Osteoblast (primary cell): ENCODE measurements at regions not wholly inside any gene's neighbourhood (a gene's known extent, or its start where the extent isn't known, plus 50 kb on each side); places are given as distances from the start of the nearest gene placed in this dataset.

Source experiments
- DNase-seq: peaks from one replicate; pipeline ENCODE4 v3.0.0; 2011; ENCODE audit warnings: low spot score, mixed read lengths; ENCODE audit not compliant: insufficient read length; ENCODE audit errors: missing footprints
- H2AFZ ChIP-seq: 2 replicates; pipeline ENCODE4 v1.6.0; 2011; ENCODE audit warnings: mild to moderate bottlenecking, low read length
- H3K27ac ChIP-seq: 2 replicates; pipeline ENCODE4 v1.5.1; 2011; ENCODE audit warnings: mild to moderate bottlenecking, low read depth, low read length, moderate library complexity
- H3K27me3 ChIP-seq: 2 replicates; pipeline ENCODE4 v1.6.0; 2012; ENCODE audit warnings: mild to moderate bottlenecking, control low read depth, inconsistent platforms, low read length, moderate library complexity; ENCODE audit not compliant: insufficient read depth
- H3K36me3 ChIP-seq: 2 replicates; pipeline ENCODE4 v1.5.1; 2011; ENCODE audit warnings: mild to moderate bottlenecking, low read length, control low read depth, moderate library complexity; ENCODE audit not compliant: insufficient read depth
- H3K4me1 ChIP-seq: 2 replicates; pipeline ENCODE4 v1.5.1; 2011; ENCODE audit warnings: mild to moderate bottlenecking, low read length, control low read depth, moderate library complexity; ENCODE audit not compliant: insufficient read depth
- H3K4me2 ChIP-seq: 2 replicates; pipeline ENCODE4 v1.6.0; 2011; ENCODE audit warnings: mild to moderate bottlenecking, low read length; ENCODE audit not compliant: insufficient read depth
- H3K4me3 ChIP-seq: fragments of 200-600 bp; sonication (generic); 3 replicates; pipeline ENCODE4 v1.5.1; 2012; ENCODE audit warnings: mild to moderate bottlenecking, low read length, inconsistent platforms; ENCODE audit not compliant: insufficient read depth
- H3K79me2 ChIP-seq: 2 replicates; pipeline ENCODE4 v1.6.0; 2012; ENCODE audit warnings: mild to moderate bottlenecking, low read length, control low read depth, inconsistent platforms; ENCODE audit not compliant: insufficient read depth
- H3K9me3 ChIP-seq: 2 replicates; pipeline ENCODE4 v1.5.1; 2011; ENCODE audit warnings: low read depth, low read length, control low read depth
- H4K20me1 ChIP-seq: 2 replicates; pipeline ENCODE4 v1.6.0; 2012; ENCODE audit warnings: mild to moderate bottlenecking, low read length, control low read depth; ENCODE audit not compliant: insufficient read depth
- CTCF ChIP-seq: IDR thresholded peaks from 2 replicates; pipeline ENCODE4 v1.5.1; 2011; ENCODE audit warnings: mild to moderate bottlenecking, low read depth, low read length, moderate library complexity; ENCODE audit errors: extremely low read depth

- no peaks in the 10 kb centered on the region for H3K4me1 ChIP-seq
- no peak overlapping the region for H3K4me3 ChIP-seq
- H2AFZ ChIP-seq: no peak overlapping the region
- H4K20me1 ChIP-seq: no peaks in the 10 kb centered on the region
- TF ChIP-seq CTCF: no peak
- no peaks in the 10 kb centered on the region for H3K36me3 ChIP-seq
- H3K27me3 ChIP-seq: no peaks in the 10 kb centered on the region
- no peaks in the 10 kb centered on the region for H3K9me3 ChIP-seq
- no peak for DNase-seq
- H3K27ac ChIP-seq: no peak overlapping the region
- H3K79me2 ChIP-seq: no peaks in the 10 kb centered on the region
- H3K4me2 ChIP-seq: no peak overlapping the region
These were observed 517.1 kb downstream of the TMEM232 start for GRCh38 chr5:110209401-110209800.

GRCh38 chr5:110218981-110219380 is 507.5 kb downstream of the TMEM232 start:
- H4K20me1 ChIP-seq: no peaks in the 10 kb centered on the region
- DNase-seq: no peak

GRCh38 chr5:110219769-110220168 is 506.7 kb downstream of the TMEM232 start:
- H4K20me1 ChIP-seq: no peaks in the 10 kb centered on the region
- TF ChIP-seq CTCF: no peak
- DNase-seq: no peak
- no peaks in the 10 kb centered on the region for H3K79me2 ChIP-seq
- no peaks in the 10 kb centered on the region for H3K9me3 ChIP-seq
- no peak overlapping the region for H3K27ac ChIP-seq
- H3K36me3 ChIP-seq: no peaks in the 10 kb centered on the region
- H3K4me1 ChIP-seq: no peaks in the 10 kb centered on the region
- H2AFZ ChIP-seq: no peak overlapping the region
- H3K4me3 ChIP-seq: no peak overlapping the region
- H3K4me2 ChIP-seq: no peak overlapping the region
- H3K27me3 ChIP-seq: no peaks in the 10 kb centered on the region

More at GRCh38 chr5:110218981-110219380, 507.5 kb downstream of the TMEM232 start:
- Histone ChIP-seq H3K4me1 (no peaks in the 10 kb centered on the region), H3K36me3 (no peaks in the 10 kb centered on the region), H3K27me3 (no peaks in the 10 kb centered on the region), H3K27ac (no peak overlapping the region), H3K79me2 (no peaks in the 10 kb centered on the region), H3K9me3 (no peaks in the 10 kb centered on the region), H3K4me2 (no peak overlapping the region), H3K4me3 (no peak overlapping the region), H2AFZ (no peak overlapping the region)
- no peak for TF ChIP-seq CTCF

- H3K9me3 ChIP-seq: no peaks in the 10 kb centered on the region
- H3K4me2 ChIP-seq: no peak overlapping the region
- no peaks in the 10 kb centered on the region for H3K27me3 ChIP-seq
- DNase-seq: no peak
- TF ChIP-seq CTCF: no peak
- H3K4me1 ChIP-seq: no peaks in the 10 kb centered on the region
- H4K20me1 ChIP-seq: no peaks in the 10 kb centered on the region
- H3K4me3 ChIP-seq: no peak overlapping the region
- no peak overlapping the region for H2AFZ ChIP-seq
- no peaks in the 10 kb centered on the region for H3K36me3 ChIP-seq
- no peak overlapping the region for H3K27ac ChIP-seq
- no peaks in the 10 kb centered on the region for H3K79me2 ChIP-seq
These were observed 505.4 kb downstream of the TMEM232 start for GRCh38 chr5:110221036-110221435.
